GM18498 (cell line): ENCODE measurements at regions not wholly inside any gene's neighbourhood (a gene's known extent, or its start where the extent isn't known, plus 50 kb on each side); places are given as distances from the start of the nearest gene placed in this dataset.
"Not testable (repeated sequence)": the region's sequence is repeated elsewhere in the genome, so short reads cannot be mapped to it uniquely, and the experiment has no call there.

Experiments used
- ATAC-seq: cut with Tn5 transposase; IDR thresholded peaks from one replicate; pipeline ENCODE4 v1.9.1; 2021; ENCODE audit warnings: mild to moderate bottlenecking, moderate library complexity; ENCODE audit not compliant: unreplicated experiment

DNA sequence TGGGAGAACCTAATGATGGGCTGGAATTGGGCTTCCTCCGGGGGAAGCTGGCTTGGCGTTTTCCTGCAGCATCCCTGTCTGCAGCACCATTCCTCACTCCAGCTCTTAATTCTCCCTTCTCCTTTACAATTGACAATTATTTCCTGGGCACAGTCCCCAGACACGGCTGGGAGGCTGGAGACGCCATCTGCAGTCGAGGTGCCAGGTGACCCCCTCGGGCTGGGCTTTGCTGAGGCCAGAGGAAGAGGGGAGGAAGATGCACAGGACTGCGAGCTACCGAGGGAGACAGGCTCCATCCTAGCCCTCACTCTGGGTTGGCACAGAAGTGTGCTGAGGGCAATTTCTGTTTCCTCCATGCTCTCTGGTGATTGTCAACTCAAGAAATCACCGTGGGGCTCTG lies 453.8 kb downstream of the PTPRU start:
- ATAC-seq: no peak

DNA sequence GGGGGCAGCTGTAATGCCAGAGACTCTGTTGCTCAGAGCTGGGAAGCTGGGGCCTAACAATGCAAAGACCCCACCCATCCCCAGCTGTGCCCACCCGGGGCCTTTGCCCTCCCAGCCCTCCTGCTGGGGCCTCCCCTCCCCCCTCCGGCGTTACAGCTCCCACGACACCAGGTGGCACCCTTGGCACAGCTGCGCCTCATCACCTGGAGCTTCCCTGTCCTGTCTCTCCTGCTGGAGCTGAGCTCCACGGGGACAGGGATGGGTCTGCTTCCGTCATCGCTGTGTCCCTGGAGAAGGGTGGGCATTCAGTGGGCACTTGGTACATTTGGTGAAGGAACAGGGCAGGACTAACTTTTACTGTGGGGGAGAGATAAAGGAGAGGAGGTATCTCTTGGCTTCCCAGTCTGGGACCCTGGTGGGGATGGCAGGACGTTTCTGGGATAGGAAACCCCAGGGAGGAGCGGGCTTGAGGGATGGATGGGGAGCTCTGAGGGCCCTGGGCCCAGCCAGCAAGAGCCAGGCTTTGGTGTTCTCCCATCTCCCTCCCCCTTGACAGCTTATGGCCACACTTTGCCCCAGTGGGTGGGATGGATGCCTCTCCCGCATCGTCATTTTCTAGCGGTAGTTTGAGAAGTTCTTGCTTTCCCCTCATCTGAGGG lies 453.2 kb downstream of the PTPRU start:
- no peak for ATAC-seq

DNA sequence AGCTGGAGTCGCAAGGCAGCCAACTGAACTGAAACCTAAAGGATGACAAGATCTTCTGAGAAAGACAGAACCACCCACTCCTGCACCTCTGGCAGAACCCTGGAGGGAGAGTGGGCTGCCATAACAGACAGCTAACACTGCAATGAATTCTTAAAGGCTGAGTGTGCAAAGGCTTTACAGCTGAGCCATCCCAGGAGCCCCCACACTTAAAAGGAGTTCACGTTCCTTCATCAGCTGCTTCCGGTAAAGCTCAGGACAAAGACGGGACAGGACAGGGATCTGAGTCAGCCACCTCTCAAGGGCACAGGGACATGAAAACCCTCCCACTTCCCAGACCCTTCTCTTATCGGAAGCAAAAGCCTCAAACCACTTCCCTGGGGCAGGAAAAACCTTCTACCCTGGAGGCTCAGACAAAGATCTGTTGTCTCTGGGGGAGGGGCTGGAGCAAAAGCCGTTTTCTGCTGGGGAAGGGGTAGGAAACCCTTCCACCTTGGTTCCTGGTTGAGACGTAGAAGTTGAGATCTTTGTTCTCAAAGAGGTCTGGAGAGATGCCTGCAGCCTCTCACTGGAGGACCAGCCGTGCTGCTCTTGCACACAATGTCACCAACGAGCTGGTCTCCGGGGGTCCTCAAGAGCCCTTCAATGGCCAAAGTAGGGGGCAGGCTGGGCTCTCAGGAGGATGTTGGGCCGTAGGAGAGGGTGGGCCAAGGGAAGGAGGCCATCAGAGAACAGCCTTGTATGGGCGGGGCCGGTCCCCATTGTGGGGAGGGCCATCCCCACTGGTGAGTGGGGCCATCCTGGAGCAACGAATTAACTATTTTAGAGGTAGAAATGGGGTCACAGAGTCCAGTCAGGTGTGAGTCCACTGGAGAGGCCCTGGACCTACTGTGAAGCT lies 452.4 kb downstream of the PTPRU start:
- no peak for ATAC-seq

DNA sequence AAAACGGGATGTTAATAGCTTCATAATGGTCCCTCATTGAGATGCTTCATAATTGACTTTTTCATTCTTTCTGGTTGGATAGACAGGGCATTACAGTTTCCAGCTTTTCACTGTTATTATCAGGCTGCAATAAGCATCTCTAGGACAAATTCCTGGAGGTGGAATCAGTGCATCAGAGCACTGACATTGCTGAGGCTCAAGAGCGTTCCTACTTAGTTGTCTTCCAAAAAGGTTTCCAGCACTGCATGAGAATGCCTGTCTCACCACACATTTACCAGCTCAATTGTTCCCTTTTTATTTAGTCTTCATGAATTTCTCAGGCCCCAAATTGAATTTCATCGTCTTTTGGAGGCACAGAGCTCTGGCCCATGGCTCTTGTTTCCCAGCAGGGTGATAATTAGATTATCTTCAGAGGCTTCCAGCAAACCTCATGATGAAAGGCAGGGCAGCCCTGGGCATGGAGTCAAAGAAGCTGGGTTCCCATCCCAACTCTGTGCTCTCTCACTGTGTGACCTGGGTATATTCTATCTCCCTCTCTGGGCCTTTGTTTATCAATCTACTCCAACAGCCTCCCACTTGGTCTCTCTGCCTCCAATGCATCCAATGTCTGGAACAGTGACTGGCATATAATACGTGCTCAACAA lies 451.4 kb downstream of the PTPRU start:
- no peak for ATAC-seq

DNA sequence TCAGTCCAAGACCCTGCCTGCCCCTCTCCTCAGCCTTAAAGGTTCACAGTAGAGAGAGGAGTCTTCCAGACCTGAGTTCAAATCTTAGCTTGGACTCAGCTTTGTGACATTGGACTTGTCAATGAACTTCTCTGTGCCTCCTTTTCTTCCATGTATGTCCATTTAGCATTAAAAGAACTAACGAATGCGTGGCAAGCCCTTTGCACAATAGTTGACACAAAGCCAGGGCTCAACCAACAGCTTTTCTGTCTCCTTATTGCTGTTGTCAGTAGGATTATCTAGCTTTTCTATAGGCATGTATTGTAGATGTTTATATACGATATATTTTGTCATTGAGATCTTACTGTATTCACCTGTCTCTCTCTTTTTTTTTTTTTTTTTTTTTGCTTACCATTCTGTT lies 450.8 kb downstream of the PTPRU start:
- no peak for ATAC-seq

DNA sequence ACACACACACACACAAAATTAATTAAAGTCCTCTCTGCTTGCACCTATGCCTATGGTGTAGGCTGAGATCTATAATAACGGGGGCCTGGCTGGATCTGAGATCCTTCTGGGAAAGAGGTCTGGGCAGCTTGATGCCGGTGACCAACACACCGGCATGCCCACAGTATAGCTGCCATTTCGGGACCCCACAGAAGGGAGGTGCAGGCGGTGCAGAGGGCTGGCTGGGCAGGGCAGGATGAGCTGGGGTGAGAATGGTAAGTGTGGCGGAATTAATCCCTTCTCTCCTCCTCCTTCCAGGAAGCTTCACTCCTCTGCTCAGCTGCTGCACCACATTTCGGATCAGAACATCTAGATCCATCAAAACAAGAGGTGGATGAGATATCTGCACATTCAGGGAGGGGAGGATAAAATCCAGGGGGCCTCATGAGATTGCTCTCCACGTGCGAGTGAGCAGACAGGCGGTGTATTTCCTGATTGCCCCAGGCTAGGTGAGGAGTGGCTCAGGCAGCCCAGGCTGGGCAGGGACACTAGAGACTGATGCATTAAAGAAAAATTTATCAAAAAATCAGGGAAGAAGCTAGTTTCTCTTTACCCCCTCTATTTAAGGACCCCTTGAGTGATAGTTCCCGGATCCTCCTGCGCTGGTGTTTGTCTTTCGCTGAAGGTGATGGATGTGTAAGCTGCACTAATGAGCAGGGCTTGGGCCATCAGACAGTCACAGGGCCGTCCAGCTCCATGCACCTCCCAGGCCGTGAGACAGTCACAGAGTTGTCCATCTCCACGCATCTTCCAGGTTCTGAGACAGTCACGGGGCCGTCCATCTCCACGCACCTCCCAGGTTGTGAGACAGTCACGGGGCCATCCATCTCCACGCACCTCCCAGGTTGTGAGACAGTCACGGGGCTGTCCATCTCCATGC lies 449.9 kb downstream of the PTPRU start:
- ATAC-seq: no peak

DNA sequence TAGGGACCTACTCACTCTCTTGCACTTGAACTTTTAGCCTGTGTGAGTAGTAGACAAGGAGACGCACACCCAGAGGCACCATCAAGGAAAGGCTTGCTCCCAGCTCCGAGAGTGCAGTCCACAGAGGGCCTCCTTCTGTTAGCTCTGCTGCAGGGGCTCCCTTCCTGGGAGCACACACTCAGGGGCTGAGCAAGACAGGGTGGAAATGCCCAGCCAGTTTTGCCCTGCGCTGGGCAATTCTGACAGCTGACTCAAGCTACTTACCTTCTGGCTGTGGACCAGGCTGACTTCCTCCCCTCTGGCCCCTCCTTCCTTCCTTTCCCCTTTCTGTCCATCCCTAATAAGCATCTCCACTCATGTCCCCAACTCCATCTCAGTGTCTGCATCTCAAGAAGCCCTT lies 449.1 kb downstream of the PTPRU start:
- ATAC-seq: no peak

DNA sequence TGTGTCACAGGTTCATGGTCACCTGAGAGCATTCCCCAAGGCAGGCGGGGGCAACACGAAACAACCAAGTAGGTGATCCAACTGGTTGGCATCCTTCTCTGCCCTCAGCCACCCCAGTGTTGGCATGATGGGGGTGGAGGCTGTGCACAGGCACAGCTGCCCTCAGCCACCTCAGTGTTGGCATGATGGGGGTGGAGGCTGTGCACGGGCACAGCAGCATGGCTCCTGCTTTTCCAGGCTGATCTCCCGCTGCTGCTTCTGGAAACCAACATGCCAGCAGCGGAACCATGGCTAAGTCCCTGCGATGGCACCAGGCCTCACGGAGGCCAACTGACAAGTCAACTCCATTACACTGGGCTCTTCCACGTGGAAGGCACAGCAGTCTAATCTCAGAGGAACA lies 447.8 kb downstream of the PTPRU start:
- ATAC-seq: no peak

DNA sequence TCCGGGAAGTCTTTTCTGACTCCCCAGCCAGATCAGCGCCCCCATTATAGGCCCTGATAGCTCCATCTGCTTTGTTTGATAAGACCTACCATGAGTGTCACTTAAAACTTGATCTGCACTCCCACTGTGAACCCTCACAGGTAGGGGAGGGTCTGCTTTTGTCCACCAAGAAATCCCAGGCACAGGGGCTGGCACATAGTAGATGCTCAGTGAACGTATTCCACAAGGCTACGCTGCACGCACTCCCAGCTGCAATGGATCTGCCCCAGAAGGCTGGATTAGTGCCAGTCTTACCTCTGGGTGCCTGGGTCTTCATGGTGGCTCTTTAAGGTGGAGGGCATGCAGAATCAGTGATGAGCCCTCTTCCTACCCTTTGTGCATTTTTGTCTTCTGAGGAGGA lies 447.1 kb downstream of the PTPRU start:
- no peak for ATAC-seq

DNA sequence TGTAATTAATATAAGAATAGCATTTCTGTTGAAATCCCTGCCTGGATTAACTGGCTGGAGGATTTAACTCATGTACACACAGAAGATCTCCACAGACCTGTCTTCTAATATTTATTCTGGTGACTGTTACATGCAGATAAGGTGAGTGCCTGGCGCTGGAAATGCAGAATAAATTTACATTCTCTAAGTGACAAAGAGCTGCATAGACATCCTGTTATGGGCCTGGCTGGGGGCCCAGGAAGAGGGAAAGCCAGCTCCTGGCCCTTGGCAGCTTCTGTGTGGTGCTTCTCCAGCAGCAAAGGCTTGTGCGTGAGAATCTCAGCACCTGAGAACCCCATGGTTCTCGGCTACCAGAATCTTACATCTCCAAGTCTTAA lies 446.6 kb downstream of the PTPRU start:
- no peak for ATAC-seq

DNA sequence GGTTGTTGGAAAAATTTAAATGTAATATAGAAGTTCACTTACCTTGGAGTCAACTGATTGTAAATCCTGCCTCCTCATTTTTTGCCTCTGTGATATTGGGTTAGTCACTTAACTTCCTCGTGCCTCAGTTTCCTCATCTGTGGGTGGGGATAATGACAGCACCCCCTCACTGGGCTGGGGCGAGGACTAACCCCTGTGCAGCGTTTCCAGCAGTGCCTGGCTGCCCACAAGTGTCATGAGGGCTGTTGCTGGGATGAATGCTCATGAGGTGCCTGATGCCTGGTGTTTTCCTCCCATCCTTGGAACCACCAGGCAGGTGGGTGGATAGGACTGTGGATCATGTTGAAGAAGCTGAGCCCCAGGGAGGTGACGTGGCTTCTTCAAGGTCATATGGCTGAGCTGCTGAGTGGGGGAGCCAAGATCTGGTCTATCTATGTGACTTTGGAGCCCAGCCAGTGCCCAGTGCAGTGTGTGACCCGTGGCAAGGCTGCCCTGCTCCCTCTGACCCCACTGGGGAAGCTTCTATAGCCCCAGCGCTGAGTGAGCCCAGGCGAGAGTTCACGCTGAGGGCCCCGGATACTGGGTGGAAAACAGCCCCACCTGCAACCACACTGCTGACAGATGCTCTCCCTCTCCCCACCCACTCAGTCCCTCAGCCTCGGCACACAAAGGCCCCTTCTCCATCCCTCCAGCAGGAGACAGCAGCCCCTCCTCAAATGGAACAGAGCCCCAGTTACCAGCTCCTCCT lies 446.0 kb downstream of the PTPRU start:
- ATAC-seq: no peak

DNA sequence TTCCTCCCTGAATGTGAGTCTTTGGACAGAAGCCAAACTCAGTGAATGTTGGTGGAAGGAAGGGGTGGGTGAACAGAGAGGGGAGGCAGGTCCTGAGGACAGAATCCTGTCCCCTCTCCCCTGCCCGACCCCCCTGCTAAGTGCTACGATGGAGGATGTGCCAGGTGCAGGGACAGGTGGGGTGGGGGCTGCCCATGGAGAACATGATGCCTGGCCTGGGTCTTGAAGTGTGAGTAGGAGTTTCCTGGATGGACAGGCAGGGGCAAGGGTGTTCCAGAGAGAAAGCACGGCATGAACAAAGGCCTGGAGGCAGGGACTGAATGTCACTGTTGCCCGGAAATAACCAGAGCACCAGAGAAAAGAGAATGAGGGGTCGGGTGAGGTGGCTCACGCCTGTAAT lies 445.1 kb downstream of the PTPRU start:
- not testable (repeated sequence) for ATAC-seq

DNA sequence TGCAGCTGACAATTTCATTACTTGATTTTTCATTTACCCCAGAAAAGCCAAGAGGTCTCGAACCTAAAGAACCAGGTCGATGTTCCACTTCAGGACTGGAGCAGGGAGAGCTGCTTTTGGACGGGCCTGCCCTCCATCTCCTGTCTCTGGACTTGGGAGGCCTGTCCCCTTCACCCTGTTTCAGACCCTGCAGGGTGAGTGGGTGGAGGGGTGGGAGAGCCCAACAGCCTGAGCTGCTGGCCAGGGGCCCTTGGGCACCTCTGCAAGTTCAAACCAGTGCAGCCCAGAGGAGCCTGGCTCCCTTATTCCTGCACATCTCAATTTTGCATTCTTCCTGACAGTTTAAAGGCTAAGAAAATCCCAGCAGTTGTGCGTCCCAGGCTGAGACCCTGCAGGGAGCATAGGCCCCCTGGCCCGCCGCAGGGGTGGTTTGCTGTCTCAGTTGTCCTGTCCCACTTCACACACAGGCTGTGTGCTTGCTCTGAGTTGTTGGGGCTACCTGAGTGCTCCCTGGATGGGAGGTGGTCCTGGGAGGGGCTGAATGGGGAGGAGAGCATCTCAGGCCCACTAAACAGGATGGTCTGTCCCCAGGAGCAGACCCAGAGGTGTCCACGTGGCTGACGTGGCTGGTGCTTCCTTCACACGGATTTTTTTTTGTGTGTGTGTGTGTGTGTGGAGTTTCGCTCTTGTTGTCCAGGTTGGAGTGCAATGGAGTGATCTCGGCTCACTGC lies 443.7 kb downstream of the PTPRU start:
- ATAC-seq: no peak

DNA sequence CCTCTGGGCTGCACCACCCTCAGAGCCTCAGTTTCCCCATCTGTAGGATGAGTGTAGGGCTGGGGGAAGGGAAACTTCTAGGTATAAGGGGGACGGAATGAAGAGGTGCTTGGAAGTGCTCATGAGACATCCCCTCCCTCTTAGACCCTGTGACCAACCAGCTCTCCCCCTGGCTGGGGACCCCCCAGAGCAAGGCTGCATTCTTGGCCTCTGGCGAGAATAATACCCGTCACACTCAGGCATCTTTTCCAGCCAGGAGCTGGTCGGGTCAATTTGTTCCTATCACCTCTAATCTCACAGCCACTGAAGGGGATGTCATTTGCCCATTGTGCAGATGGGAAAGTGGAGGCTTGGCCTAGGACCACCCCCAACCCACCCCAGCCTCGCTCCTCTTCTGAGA lies 443.0 kb downstream of the PTPRU start:
- no peak for ATAC-seq

DNA sequence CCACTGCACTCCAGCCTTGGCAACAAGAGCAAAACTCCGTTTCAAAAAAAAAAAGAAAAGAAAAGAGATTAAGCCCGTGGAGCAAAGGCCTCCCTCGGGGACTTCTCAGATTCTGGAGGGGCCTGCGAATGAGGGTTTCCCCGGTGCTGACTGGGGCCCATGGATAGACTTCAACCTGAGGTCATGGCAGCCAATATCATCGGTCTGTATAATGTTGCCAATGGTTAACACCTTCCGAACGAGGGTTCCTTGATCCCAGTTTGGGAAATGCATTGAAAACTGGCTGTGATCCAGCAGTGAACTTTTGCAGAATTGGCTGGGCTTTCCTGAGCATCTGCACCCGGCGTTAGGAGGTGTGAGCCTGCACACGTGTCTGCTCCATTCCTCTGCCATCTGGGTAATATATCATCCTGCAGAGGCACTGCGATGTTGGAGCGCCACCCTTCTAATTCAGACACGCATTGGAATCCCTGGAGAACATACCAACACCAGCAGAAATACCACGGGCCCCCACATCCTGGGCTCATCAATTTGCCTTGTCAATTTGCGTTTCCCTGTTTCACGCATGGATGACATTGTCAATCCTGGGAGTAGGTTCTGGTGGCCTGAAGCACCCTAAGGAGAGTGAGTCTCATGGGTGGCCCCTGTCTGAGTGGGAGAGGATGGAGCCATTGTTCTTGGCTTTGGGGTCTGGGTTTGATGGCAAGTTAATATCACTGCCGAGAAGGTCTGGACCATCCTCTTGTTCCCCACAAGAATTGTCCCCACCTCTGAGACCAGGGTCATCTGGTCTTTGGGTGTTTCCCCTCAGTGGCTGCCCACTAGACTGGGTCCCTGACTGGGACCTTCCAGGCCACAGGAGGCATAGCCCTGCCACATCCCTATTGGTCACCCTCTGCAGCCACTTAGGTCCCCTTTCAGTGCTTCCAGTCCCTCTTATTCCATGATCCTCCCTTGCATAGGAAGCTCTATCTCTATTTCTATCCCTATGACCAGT lies 441.0 kb downstream of the PTPRU start:
- no peak for ATAC-seq

DNA sequence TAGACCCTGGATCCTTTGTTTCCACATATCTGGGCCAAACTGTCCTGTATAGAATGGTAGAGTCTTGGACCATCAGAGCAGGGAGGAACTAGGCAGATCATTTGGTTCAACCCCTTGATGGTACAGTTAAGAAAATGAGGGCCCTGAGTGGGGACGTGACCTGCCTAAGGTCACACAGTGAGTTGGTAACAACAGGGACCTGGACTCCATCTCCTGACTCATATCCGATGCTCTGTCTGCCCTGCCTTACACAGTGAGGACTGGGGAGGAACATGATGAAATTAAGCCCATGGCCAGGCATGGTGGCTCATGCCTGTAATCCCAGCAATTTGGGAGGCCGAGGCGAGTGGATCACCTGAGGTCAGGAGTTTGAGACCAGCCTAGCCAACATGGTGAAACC lies 440.2 kb downstream of the PTPRU start:
- ATAC-seq: no peak

DNA sequence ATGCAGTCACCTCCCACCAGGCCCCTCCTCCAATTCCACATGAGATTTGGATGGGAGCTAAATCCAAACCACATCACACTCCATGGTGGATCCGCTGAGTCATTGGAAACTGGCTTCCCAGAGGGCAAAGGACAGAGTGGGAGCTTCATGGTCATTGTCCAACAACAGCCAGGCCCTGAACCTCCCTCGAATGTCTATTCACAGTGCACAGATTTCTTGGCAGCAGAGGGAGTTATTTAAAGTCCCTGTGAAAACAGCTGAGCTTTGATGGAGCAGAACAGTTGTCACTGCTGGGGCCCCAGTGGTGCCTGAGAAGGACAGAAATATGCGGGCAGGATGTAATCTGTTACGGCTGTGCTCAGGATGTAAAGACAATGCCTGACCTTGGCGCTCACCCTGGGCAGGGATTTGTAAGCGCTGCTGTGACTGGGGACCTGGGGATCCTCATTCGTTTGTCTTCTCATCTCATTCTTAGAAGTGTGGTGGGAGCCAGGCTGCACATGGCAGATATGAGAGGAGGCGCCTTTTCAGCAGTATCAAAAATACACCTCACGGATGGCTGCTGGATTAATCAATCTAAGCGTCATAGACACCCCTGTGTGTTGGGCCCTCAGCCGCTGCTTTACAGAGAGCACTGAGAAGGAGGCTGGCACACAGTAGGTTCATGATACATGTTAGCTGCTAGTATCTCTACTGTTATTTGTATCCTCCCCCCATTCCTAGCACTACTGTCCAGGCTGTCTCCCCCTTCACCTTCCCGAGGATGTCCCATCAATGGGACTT lies 439.4 kb downstream of the PTPRU start:
- no peak for ATAC-seq
